IPS-NIHi7 (cell line): ENCODE measurements at regions not wholly inside any gene's neighbourhood (a gene's known extent, or its start where the extent isn't known, plus 50 kb on each side); places are given as distances from the start of the nearest gene placed in this dataset.

ENCODE experiments used
- DNase-seq: peaks from one replicate; pipeline ENCODE4 v3.0.0; 2012; ENCODE audit warnings: mixed read lengths; ENCODE audit errors: extremely low spot score

DNA sequence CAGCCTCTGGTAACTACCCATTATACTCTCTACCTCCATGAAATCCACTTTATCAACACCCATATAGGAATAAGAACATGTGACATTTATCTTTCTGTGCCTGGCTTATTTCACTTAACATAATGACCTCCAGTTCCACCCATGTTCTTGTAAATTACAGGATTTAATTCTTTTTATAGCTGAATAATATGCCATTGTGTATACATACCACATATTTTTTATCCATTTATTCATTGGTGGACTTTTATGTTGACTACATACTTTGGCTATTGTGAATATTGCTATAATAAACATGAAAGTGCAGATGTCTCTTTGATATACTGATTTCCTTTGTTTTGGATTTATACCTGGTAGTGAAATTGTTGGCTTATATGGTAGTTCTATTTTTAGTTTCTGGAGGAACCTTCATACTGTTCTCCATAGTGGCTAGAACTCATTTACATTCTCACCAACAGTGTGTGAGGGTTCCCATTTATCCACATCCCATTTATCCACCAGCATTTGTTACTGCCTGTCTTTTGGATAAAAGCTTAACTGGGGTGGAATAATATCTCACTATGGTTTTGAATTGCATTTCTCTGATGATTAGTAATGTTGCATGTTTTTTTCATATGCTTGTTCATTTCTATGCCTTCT lies 473.4 kb downstream of the TBL1XR1 start:
- no peak for DNase-seq

DNA sequence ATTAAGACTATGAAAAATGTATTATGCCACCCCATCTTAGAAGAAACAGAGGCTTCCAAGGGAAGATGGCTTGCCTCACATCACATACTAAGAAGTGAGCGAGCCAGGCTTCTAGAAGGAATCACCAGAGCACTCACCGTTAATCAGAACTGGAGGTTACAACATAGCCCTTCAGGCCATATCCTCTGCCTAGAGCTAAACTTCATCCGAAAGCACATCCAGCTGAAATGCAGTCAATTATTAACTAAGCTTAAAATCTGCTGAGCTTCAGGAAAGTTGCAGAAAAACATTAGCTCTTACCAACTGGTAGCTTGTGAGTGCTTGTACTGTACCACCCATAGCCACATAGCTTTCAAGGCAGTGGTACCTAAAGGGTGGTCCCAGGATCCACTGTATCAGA lies 483.2 kb downstream of the TBL1XR1 start:
- no peak for DNase-seq

DNA sequence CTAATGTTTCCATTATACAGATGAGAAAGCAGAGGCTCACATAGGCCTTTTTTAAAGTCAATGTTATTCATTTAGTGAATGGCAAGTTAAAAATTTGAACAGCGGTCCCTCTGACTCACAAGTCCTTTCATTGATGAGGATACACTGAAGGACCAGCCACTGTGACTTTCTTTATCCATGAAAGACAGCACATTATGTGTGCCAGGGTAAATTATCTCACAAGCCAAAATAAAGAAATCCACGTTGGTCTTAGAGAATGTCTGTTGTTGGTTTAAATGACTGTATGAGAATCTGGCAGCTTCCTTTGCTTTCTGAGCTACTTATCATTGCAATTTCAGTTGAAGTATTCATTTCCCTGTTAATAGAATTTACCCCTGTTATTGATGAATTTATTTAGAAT lies 485.1 kb downstream of the TBL1XR1 start:
- no peak for DNase-seq

DNA sequence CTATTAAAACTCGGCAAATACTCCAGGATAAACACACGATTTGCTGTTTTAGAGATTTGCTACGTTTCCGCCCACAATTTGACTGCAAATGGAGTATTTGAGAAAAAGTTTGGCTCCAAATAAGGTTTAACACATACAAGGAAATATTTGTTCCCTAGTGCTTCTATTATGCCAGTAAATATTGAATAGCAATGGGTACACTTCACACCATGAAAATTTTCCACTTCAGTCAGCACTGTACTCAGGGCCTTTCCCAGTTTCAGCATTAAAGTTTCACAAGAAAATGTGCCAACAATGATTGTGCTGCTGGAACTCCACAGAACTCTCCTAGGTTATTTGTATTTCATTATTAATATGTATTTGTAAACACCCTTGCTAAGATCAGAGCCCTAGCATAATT lies 498.0 kb downstream of the TBL1XR1 start:
- DNase-seq, result no peak

DNA sequence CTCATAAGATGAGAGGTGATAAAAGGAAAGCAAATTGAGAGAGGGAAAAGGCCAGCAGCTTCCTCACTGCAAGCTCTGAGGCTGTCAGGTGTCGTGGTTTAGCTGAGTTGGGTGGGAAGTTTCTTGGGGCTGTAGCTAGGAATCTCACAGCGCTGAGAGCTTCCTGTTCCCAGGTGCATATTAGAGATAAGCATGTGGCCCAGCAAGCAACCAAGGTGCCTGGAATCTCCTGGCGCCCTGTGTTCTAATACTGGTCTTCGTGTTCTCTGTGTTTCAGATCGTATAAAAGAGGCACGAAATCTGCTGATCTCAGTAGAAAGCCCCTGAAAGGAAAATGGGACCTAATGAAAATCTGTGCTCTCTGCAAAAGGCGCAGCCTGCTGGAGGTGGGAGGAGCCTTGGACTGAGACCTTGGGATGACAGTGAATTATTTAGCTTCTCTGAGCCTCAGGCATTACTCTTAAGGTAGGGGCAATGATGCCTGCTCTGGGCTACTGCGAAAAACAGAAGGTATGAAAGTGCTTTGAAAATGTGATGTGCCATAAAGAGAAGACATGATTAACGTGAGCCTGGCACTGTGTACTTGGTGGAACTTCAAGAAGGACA lies 499.9 kb downstream of the TBL1XR1 start:
- peak; percentile 32 for DNase-seq

DNA sequence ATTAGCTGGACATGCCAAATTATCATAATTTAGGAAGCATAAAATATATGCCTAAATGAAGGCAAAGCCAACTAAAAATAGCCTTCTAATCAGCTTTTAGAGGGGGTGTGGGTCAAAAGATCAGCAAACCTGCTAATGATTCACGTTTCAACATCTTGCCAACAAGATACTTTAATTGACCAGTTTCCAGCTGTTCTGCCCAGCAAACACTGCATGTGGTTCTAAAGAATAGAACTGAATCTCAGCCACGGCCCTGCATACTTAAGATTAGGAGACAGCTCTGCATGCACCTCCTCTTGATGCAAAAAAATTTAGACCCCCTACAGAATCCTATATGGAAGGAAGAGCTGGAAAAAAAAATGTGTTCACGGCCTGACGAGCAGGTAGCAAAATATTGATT lies 500.5 kb downstream of the TBL1XR1 start:
- no peak for DNase-seq

DNA sequence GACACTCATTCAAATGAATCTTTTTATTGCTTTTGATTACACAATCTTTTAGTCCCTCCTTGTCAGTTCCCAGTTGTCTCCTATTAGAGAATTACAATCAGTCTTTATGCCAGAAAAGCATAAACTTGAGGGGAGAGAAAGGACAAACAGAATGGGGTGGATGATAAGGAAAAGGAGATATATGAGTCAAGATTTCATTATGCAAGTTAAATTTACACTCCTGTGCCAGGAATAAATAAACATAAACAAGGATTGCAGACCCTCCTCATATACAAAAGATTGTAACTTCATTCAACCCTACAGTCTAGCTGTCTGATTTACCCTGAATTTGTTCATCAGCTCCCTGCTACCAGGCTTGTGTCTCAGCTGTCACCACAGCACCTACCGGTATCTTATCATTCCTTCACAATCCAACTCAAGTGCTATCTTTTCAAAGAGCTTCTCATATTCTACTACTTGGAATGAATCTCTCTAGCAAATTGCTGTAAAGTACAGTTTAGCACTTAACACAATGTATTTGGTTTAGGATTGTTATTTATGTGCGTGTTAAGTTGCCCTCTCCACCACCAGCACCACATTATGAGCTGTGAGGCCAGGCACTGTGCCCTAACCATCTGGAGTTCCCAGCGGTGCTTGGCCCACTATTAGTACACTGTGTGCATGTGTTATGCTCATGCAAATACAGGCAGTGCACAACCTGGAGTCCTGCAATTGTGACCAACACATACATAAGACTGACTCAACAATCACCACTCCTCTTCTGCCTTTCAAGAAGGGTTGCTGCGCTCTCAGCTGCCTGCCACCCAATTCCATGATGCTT lies 504.1 kb downstream of the TBL1XR1 start:
- no peak for DNase-seq

DNA sequence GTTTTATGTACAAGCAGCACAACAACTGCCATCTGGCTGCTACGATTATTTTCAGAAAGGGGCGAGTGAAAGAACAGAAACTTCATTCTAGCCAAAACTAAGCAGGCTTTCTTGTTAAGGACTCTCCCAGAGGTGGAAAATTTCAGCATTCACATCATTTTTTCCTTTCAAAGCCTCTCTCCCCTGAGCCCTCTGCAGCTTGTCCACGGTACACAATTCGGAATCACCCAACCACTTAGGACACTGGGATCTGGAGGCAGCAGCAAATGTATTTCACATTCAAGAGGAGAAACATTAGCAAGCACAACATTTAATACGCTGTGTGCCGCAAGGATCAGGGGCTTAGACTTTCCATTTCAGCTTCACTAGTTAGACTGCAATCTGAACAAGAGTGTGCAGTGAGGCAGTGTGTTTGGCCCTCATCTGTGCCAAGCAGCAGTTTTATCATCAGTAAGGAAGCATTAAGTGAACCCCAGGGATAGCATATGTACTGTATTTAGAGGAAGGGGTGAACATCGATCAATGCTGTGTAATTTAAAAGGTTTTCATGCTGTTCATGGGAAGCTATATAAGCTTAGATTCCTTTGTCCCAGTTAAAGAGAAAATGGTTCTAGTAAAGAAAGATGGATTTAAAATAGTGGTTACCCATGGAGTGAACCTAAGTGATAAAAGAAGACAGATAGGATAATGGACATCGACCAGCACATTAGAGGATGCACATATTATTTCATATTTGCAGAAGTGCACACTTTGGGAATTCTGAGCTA lies 504.9 kb downstream of the TBL1XR1 start:
- no peak for DNase-seq

DNA sequence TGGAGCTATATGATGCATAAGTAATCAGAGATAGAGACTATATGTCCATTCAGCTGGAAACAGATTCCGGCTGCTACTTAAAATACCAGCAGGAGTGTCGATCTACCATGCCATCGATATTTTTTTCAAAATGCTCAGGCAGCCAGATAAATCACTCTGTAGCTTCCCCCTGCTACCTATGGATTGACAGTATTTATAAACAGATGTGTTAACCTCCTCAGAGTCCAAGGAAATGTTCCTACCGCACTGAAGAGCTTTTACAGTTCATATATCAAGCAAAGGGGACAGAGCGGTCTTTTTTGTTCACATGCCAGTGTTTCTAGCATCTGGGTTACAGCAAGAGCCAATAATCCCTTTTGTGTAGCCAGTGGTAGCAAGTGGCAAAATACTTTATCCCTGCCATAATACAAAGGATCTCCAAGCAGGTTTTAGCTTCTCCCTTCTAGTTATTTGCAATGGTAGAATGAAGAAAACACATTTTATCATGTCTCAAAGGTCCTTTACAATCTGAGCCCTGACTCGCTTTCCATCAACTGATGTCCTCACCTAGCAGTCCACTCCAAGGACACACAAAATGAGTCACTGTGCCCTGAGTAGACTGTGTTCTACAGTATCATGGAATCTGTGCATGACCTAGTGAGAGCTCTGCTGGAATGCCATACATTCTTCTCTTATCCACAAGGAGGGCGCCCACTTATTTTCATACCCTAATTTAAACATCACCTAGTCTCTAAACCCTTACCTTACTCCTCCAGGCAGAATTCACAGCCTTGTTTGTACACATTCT lies 507.0 kb downstream of the TBL1XR1 start:
- DNase-seq, result no peak

DNA sequence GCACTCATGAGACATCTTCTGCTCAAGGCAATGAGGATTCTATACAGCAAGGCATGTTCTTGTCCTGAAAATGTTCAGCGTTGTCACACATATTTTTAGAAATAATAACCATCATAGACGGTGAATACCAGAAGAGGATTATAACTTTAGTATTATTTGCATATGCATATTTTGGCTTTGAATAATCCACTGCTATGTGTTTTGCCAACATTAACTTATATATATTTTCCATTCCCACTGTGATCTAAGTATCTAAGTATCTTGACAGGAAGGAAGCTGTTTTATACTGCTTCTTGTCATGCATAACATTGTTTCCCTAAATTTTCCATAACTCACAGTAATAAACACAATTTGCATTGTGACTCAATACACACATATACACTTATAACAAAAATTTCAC lies 509.5 kb downstream of the TBL1XR1 start:
- DNase-seq, result no peak

DNA sequence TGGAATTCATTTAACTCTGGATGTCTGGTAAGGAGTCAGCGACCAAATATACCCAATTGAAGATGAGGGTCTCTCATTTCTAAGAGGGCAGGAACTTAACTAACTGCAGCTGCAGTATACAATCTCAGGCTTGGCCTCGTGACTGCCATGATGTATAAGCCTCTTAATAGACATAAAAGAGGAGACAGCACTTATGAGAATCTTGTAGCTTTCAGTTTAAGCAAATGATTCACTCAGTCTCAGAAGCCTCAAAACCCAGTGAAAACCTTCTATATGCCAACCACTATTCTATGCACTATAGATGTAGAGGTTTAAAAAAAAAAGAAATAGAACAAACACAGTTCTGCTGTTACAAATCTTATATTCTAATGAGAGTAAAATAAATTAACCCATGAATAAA lies 513.9 kb downstream of the TBL1XR1 start:
- DNase-seq, result no peak

DNA sequence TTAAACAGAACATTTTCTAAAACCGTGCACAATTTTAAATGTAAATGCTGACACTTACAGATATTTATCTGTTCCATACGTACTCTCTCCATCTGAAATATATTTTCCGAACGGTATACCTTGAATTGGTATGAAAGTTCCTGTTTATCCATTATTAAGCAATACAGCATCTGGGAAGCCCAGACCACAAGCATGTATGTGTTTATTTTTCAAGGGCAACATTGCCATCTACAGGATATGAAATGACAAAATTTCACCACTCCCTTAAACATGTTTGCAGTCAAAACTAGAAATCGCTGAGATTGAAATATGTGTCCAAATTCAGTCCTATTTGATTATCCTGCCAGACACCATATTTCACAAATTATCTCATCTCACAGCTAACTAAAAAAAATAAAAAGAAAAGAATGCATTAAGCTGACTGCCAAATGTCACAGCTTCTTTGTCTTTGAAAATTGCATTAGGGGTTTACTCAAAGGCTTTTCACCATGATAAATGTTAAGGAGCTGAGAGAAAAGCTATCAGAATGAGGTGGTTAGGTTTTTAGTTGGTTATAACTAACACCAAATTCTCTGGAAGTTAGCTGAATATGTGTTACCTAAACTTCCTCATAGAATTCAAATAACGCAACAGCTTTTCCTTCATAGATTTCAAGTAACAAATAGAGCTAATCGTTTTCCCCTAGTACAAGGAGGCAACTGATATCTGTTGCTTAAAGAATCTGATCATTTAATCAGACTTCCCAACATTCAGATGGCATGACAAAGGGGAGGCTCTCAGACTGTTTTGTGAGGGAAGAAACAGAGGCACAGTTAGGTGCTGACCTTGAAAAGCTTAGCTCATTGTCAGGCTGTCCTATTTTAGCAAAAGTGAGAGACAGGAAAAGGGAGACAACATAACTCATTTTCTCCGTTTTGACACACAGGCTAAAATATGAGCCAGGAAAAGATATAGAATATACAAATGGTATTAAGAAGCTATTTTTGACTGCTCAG lies 533.1 kb downstream of the TBL1XR1 start:
- peak; percentile 15 for DNase-seq

DNA sequence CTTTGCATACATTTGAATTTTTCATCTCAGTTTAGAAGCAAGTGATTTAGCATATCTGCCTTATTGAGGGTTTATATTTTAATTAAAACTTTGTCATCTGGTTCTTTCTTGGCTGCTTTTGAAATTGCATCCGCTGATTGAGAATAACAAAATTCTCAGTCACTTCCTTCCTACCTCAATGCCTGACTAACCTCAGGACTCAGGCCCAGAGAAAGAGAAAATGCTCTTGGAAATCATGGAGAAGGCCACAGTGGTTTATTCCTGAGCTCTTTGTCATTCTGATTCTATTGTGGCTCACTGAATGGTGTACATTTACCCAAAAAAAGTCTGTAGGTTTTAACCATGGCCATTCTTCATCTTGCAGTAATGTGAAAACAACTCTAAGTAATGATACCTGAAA lies 533.9 kb downstream of the TBL1XR1 start:
- DNase-seq, result no peak

DNA sequence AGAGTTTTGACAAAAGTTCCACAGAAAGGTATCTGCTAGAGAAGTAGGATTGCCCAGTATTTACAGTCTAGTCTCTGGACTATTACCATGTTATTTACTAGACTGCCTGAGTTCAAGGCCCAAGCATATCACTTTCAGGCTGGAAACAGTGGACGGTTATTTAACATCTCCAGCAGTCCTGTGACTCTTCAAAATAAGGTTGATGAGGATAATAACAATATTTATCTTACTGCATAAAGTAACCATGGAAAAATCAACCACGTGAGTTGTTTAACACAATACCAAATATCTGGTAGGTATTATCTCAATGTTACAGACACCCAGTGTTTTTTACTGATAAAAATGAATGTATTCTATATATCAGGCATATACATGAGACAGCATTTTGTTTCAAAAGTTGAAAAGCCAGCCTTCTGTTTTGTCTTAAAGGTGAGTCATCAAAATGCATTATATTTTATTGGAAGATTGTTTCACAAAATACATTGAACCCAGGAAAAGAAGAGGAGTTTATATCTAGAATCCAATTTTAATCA lies 535.8 kb downstream of the TBL1XR1 start:
- DNase-seq, result no peak

DNA sequence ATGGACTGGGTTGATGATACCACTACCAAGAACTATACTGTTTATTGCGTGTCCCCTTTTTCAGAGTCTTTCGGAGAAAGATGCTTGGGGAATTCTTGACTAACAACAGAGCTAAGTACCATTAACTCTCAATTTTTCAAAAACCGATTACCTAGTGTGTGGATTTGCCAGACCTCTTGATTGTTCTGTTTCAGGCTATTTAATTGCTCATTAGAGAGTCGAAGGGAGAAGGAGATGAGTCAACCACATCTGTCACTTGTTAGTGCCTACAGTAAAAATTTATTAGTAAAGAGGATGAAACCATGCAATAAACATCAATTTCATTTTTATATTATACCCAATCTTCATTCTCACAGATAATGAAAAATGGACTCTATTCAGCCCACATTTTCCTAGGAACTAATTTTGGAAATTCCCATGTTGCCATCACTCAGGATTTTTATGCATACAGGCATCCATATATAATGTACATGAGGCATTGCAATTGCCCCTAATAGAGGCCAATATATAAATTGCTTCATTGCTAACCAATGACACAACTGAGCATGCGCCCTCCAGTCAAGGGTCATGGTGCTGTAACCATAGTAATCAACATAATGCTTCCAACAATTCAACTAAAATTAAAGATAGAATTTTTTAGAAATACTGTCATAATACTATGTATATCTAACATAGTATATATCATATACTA lies 541.7 kb downstream of the TBL1XR1 start:
- no peak for DNase-seq

DNA sequence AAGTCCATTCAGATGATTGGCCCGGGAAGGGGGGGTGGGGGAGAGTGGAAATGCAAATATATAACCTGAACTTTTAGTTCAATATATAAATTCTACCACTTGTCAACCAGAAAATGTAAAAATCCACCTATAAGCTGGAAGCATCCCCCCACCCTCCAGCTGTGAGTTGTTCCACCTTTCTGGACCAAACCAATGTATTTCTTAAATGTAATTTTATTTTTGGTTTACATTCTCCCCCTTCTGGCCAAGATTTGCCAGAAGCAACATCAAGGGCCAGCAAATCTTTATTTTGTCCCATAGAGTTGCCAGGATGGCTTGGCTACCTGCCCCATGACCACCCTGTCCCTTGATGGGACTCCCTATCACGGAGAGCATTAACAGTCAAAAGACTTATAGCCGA lies 545.7 kb downstream of the TBL1XR1 start:
- no peak for DNase-seq

DNA sequence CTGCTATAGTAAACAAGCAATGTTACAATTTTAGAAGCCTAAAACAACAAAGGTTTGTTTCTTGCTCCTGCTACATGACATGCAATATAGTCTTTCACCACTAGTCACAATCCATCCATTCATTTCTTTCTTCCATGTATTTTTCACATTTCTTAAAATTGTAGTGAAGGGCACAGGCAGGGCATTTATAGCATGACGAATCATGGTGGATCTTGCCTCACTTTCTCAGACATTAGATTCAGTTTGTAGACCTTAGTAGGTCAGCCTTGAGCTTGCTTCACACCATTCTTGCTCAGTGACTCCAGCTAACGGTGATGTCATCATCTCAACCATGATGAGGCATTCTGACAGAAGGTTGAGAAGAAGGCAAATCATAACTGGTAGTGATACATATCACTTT lies 546.8 kb downstream of the TBL1XR1 start:
- DNase-seq, result no peak

DNA sequence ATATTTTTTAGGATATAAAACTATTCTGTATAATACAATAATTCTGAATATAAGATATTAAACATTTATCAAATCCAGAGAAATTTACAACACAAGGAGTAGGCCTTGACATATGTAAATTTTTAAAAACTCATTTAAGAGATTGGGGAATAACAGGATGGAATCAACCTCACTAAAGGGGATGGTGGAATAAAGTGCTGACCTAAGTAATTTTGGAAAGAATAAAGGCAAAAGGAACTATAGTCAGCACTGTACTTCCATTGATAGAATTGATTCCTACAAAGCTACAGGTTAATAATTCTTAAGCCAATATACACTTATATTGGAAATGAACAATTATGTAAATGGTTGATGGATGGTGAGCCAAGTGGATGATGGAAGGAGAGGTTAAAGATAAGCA lies 549.3 kb downstream of the TBL1XR1 start:
- no peak for DNase-seq

DNA sequence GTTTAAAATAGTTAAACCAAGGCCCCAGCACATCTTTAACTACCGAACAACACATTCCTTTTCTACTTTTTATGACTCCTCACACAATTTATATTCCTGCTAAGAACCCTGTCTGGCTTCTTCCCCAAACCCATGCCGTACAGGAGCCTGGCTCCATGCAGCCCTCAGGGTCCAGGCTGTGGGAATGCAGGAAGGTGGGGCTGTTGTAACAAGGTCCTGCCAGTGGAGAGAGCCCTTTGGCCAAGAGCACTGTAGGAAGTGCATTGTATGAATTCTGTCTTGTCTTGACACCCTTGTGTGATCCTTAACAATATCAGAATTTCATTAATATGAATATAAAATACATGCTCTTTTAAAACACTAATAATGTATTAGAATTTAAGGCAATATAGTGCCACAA lies 563.8 kb downstream of the TBL1XR1 start:
- peak; percentile 64 for DNase-seq
